Adipocyte (in vitro differentiated cells): ENCODE measurements at regions not wholly inside any gene's neighbourhood (a gene's known extent, or its start where the extent isn't known, plus 50 kb on each side); places are given as distances from the start of the nearest gene placed in this dataset.

Experiments
- DNase-seq: peaks from one replicate; pipeline ENCODE4 v3.0.0-alpha.2; 2015; ENCODE audit warnings: low read depth
- H3K27me3 ChIP-seq: replicated peaks from 2 replicates; pipeline ENCODE4 v1.7.0; 2013; ENCODE audit warnings: mild to moderate bottlenecking, low read length, moderate library complexity; ENCODE audit not compliant: control insufficient read depth, insufficient read depth
- H3K36me3 ChIP-seq: 2 replicates; pipeline ENCODE4 v1.7.0; 2013; ENCODE audit warnings: low read length, mild to moderate bottlenecking, moderate library complexity; ENCODE audit not compliant: control insufficient read depth, insufficient read depth, severe bottlenecking
- H3K4me1 ChIP-seq: 2 replicates; pipeline ENCODE4 v1.7.0; 2013; ENCODE audit warnings: mild to moderate bottlenecking, low read length, moderate library complexity; ENCODE audit not compliant: control insufficient read depth, insufficient read depth
- H3K4me3 ChIP-seq: 2 replicates; pipeline ENCODE4 v1.7.0; 2013; ENCODE audit warnings: mild to moderate bottlenecking, low read length, moderate library complexity
- H3K9ac ChIP-seq: 2 replicates; pipeline ENCODE4 v1.7.0; 2013; ENCODE audit warnings: mild to moderate bottlenecking, low read length, moderate library complexity
- H3K9me3 ChIP-seq: 2 replicates; pipeline ENCODE4 v1.7.0; 2013; ENCODE audit warnings: mild to moderate bottlenecking, low read length, moderate library complexity; ENCODE audit not compliant: control insufficient read depth

GRCh38 chr14:98878282-98878681, 393.7 kb downstream of the BCL11B start:
- Histone ChIP-seq H3K4me1 (no peaks in the 10 kb centered on the region), H3K27me3 (no peaks in the 10 kb centered on the region), H3K36me3 (no peaks in the 10 kb centered on the region), H3K9ac (no peak overlapping the region), H3K4me3 (no peak overlapping the region), H3K9me3 (peaks cover 4% of the 10 kb centered on the region)
- no peak for DNase-seq

- Histone ChIP-seq H3K9ac (no peak overlapping the region), H3K36me3 (no peaks in the 10 kb centered on the region), H3K9me3 (peaks cover 3% of the 10 kb centered on the region), H3K4me1 (no peaks in the 10 kb centered on the region), H3K4me3 (no peak overlapping the region), H3K27me3 (peaks cover 15% of the 10 kb centered on the region)
- no peak for DNase-seq
These were observed 385.0 kb downstream of the BCL11B start for GRCh38 chr14:98886982-98887381.

- Histone ChIP-seq H3K4me3 (no peak overlapping the region), H3K9me3 (peaks cover 3% of the 10 kb centered on the region), H3K27me3 (peaks cover 15% of the 10 kb centered on the region), H3K36me3 (no peaks in the 10 kb centered on the region), H3K4me1 (no peaks in the 10 kb centered on the region), H3K9ac (no peak overlapping the region)
- DNase-seq, result no peak
These were observed 383.7 kb downstream of the BCL11B start for GRCh38 chr14:98888281-98888680.

- H3K4me1 ChIP-seq, result no peaks in the 10 kb centered on the region
- H3K27me3 ChIP-seq, result peaks cover 21% of the 10 kb centered on the region
- peaks cover 3% of the 10 kb centered on the region for H3K9me3 ChIP-seq
- no peak overlapping the region for H3K4me3 ChIP-seq
- no peak for DNase-seq
- no peaks in the 10 kb centered on the region for H3K36me3 ChIP-seq
- no peak overlapping the region for H3K9ac ChIP-seq
These were observed 382.8 kb downstream of the BCL11B start for GRCh38 chr14:98888927-98889835.

- Histone ChIP-seq H3K9me3 (peaks cover 3% of the 10 kb centered on the region), H3K4me1 (no peaks in the 10 kb centered on the region), H3K36me3 (no peaks in the 10 kb centered on the region), H3K27me3 (peaks cover 21% of the 10 kb centered on the region), H3K9ac (no peak overlapping the region), H3K4me3 (no peak overlapping the region)
- DNase-seq, result no peak
These were observed 382.2 kb downstream of the BCL11B start for GRCh38 chr14:98889836-98890185.

- Histone ChIP-seq H3K9me3 (peaks cover 3% of the 10 kb centered on the region), H3K36me3 (no peaks in the 10 kb centered on the region), H3K4me1 (no peaks in the 10 kb centered on the region), H3K4me3 (no peak overlapping the region), H3K27me3 (peaks cover 21% of the 10 kb centered on the region), H3K9ac (no peak overlapping the region)
- DNase-seq, result no peak
These were observed 381.2 kb downstream of the BCL11B start for GRCh38 chr14:98890556-98891340.

- peaks cover 21% of the 10 kb centered on the region for H3K27me3 ChIP-seq
- no peak for DNase-seq
- no peaks in the 10 kb centered on the region for H3K36me3 ChIP-seq
- no peak overlapping the region for H3K4me3 ChIP-seq
- peaks cover 3% of the 10 kb centered on the region for H3K9me3 ChIP-seq
- H3K9ac ChIP-seq, result no peak overlapping the region
- H3K4me1 ChIP-seq, result no peaks in the 10 kb centered on the region
These were observed 378.3 kb downstream of the BCL11B start for GRCh38 chr14:98893675-98894074.

DNA sequence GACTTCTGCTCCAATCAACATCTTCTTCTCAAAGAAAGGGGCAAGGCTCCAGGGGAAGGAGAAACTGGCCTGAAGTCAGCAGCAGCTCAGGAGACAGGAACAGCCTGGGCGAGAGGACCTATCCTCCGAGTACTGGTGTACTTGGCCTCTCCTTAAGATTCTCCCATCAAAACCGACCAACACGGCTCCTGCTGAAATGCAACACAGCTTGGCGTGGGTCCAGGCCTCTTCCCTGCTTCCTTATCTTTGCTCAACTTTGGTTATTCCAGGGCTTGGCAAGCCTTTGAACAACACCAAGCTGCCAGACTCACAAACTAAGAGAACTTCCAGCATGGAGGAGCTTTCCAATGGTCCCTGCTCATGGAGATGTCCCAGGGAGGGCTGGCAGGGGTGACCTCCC, 377.4 kb downstream of the BCL11B start:
- Histone ChIP-seq H3K27me3 (peaks cover 14% of the 10 kb centered on the region), H3K9me3 (no peaks in the 10 kb centered on the region), H3K4me3 (no peak overlapping the region), H3K4me1 (no peaks in the 10 kb centered on the region), H3K9ac (no peak overlapping the region), H3K36me3 (no peaks in the 10 kb centered on the region)
- DNase-seq, result no peak

DNA sequence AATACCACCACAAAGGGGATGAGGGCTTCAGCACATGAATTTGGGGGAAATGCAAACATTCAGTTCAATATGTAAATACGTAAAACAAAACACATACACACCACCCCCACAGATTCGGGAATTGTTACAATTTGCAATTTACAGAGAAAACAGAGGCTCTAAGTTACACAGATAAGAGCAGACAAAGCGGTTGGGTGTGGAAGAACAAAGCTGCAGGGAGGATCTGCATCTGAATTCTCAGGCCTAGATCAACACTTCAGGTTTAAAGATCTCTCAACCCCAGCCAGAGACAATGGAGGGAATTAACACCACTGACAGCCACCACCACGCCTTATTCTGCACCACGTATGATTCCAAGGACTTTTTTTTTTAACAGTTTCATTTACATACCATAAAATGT, 375.5 kb downstream of the BCL11B start:
- Histone ChIP-seq H3K27me3 (peaks cover 15% of the 10 kb centered on the region), H3K9ac (no peak overlapping the region)

DNA sequence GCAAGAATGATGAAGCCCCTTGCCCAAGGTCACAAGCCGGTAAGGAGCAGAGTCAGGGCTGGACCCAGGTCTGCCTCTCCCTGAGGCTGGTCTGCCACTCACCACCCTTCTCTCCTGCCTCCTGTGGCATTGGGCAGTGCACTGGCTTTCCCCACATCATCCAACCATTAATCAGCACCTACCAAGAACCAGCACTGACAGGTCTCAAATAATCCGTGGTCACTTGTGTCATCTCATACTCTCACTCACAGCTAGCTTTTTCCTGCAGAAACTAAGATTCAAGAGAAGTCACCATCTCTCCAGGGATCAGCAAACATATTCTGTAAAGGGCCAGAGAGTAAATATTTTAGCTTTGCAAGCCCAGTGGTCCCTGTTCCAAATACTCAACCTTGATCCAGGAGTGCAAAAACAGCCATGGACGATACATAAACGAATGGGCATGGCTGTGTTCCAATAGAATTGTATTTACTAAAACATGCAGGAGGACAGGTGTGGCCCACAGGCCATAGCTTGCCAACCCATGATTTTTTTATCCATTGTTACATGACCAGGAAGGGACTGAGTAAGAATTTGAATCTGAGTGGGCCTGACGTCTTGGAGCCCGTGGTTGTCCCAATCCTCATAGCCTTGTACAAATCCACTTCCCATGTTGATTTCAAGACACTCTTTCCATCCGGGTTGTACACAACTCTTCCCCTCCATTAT, 374.2 kb downstream of the BCL11B start:
- no peak overlapping the region for H3K9ac ChIP-seq

More for the DNA sequence above, 375.5 kb downstream of the BCL11B start:
- H3K9me3 ChIP-seq, result no peaks in the 10 kb centered on the region
- H3K36me3 ChIP-seq, result no peaks in the 10 kb centered on the region
- H3K4me3 ChIP-seq, result no peak overlapping the region
- no peaks in the 10 kb centered on the region for H3K4me1 ChIP-seq
- no peak for DNase-seq

GRCh38 chr14:98899441-98899840, 372.6 kb downstream of the BCL11B start:
- H3K27me3 ChIP-seq, result peaks cover 26% of the 10 kb centered on the region
- DNase-seq, result no peak
- H3K4me3 ChIP-seq, result no peak overlapping the region
- no peaks in the 10 kb centered on the region for H3K36me3 ChIP-seq
- H3K9ac ChIP-seq, result no peak overlapping the region
- H3K4me1 ChIP-seq, result no peaks in the 10 kb centered on the region
- H3K9me3 ChIP-seq, result no peaks in the 10 kb centered on the region

More for the DNA sequence above, 374.2 kb downstream of the BCL11B start:
- Histone ChIP-seq H3K4me1 (no peaks in the 10 kb centered on the region), H3K36me3 (no peaks in the 10 kb centered on the region), H3K9me3 (no peaks in the 10 kb centered on the region), H3K4me3 (no peak overlapping the region), H3K27me3 (peaks cover 24% of the 10 kb centered on the region)
- no peak for DNase-seq
